Retinal pigment epithelial cell (primary cell): ENCODE measurements at regions not wholly inside any gene's neighbourhood (a gene's known extent, or its start where the extent isn't known, plus 50 kb on each side); places are given as distances from the start of the nearest gene placed in this dataset.

Experiments
- DNase-seq: peaks from one replicate; pipeline ENCODE4 v3.0.0-alpha.2; 2010; ENCODE audit warnings: low read depth
- H3K4me3 ChIP-seq: 2 replicates; pipeline ENCODE4 v1.5.1; 2011; ENCODE audit warnings: mild to moderate bottlenecking, low read length, control low read depth, moderate library complexity
- CTCF ChIP-seq: conservative IDR thresholded peaks from 2 replicates; pipeline ENCODE4 v1.5.1; 2011; ENCODE audit warnings: low read depth, low read length, control low read depth, inconsistent platforms

GRCh38 chr14:82342596-82342995 lies 808.9 kb upstream of the SEL1L start:
- TF ChIP-seq CTCF: no peak
- no peak overlapping the region for H3K4me3 ChIP-seq
- no peak for DNase-seq

GRCh38 chr14:82345184-82345583 lies 811.5 kb upstream of the SEL1L start:
- TF ChIP-seq CTCF: no peak
- no peak overlapping the region for H3K4me3 ChIP-seq
- DNase-seq: no peak

- no peak for DNase-seq
- no peak overlapping the region for H3K4me3 ChIP-seq
- no peak for TF ChIP-seq CTCF
These were observed 820.5 kb upstream of the SEL1L start for GRCh38 chr14:82354126-82354525.

GRCh38 chr14:82359201-82359600 lies 825.5 kb upstream of the SEL1L start:
- DNase-seq: no peak
- TF ChIP-seq CTCF: no peak
- no peak overlapping the region for H3K4me3 ChIP-seq

- H3K4me3 ChIP-seq: no peak overlapping the region
- no peak for TF ChIP-seq CTCF
- DNase-seq: no peak
These were observed 828.8 kb upstream of the SEL1L start for GRCh38 chr14:82362452-82362851.

GRCh38 chr14:82365471-82365870 lies 831.8 kb upstream of the SEL1L start:
- no peak for TF ChIP-seq CTCF

GRCh38 chr14:82366803-82367202 lies 833.1 kb upstream of the SEL1L start:
- no peak for TF ChIP-seq CTCF
- no peak overlapping the region for H3K4me3 ChIP-seq
- no peak for DNase-seq

More at GRCh38 chr14:82365471-82365870, 831.8 kb upstream of the SEL1L start:
- H3K4me3 ChIP-seq: no peak overlapping the region
- no peak for DNase-seq
